Adrenal gland (tissue), 5 donors: ENCODE measurements at regions not wholly inside any gene's neighbourhood (a gene's known extent, or its start where the extent isn't known, plus 50 kb on each side); places are given as distances from the start of the nearest gene placed in this dataset.

Experiments used
- POLR2A ChIP-seq, 2 donors: fragments of 450-650 bp; IDR thresholded peaks; one replicate each; pipeline ENCODE4 v1.6.1; 2017; ENCODE audit warnings: antibody characterized with exemption in 2 of 2, mild to moderate bottlenecking in 2 of 2, moderate library complexity in 1 of 2
- TF ChIP-seq, protein P1 (sequence below), 6 experiments: fragments of 450-650 bp in 4 of 6; fragments of 200-600 bp in 2 of 6; sonication (generic) in 1 of 6; IDR thresholded peaks; 1 replicate in 5 of 6; 2 replicates in 1 of 6; pipeline versions ENCODE4 v1.5.1 to v1.8.0; 2016 to 2021; ENCODE audit warnings: antibody characterized with exemption in 6 of 6, mild to moderate bottlenecking in 2 of 6, moderate library complexity in 1 of 6
- donor health status: DM: no; HTN: no; CAD: no.

GRCh38 chr3:5994651-5995050 is 807.1 kb downstream of the EDEM1 start:
- TF ChIP-seq, protein P1, sequence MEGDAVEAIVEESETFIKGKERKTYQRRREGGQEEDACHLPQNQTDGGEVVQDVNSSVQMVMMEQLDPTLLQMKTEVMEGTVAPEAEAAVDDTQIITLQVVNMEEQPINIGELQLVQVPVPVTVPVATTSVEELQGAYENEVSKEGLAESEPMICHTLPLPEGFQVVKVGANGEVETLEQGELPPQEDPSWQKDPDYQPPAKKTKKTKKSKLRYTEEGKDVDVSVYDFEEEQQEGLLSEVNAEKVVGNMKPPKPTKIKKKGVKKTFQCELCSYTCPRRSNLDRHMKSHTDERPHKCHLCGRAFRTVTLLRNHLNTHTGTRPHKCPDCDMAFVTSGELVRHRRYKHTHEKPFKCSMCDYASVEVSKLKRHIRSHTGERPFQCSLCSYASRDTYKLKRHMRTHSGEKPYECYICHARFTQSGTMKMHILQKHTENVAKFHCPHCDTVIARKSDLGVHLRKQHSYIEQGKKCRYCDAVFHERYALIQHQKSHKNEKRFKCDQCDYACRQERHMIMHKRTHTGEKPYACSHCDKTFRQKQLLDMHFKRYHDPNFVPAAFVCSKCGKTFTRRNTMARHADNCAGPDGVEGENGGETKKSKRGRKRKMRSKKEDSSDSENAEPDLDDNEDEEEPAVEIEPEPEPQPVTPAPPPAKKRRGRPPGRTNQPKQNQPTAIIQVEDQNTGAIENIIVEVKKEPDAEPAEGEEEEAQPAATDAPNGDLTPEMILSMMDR (IDR thresholded peaks at IDR 0.05) = no peak
- no peak for TF ChIP-seq POLR2A (IDR thresholded peaks at IDR 0.05)
